Activated T-helper 1 cell treated with anti-CD3 and anti-CD28 coated beads, Interleukin-2, amount 50 U/mL, for 16 hours (primary cell): ENCODE measurements at regions not wholly inside any gene's neighbourhood (a gene's known extent, or its start where the extent isn't known, plus 50 kb on each side); places are given as distances from the start of the nearest gene placed in this dataset.

Experiments used
- DNase-seq, 2 donors: peaks; one replicate each; pipeline ENCODE4 v3.0.0-alpha.2; 2020; ENCODE audit warnings: low read depth in 1 of 2, low spot score in 1 of 2

- no peak for DNase-seq
These were observed 399.2 kb downstream of the NLGN4X start for GRCh38 chrX:5829469-5829868.

- DNase-seq = no peak
These were observed 399.6 kb downstream of the NLGN4X start for GRCh38 chrX:5829060-5829459.

GRCh38 chrX:5823903-5824302 is 404.8 kb downstream of the NLGN4X start:
- DNase-seq = no peak

- DNase-seq = no peak
These were observed 418.0 kb downstream of the NLGN4X start for GRCh38 chrX:5810636-5811035.

- no peak for DNase-seq
These were observed 421.5 kb downstream of the NLGN4X start for GRCh38 chrX:5807181-5807580.

GRCh38 chrX:5802391-5802790 is 426.3 kb downstream of the NLGN4X start:
- no peak for DNase-seq

- no peak for DNase-seq
These were observed 436.9 kb downstream of the NLGN4X start for GRCh38 chrX:5791721-5792120.

GRCh38 chrX:5788910-5789309 is 439.8 kb downstream of the NLGN4X start:
- no peak for DNase-seq

- no peak for DNase-seq
These were observed 447.8 kb downstream of the NLGN4X start for GRCh38 chrX:5780821-5781220.

- DNase-seq = no peak
These were observed 452.7 kb downstream of the NLGN4X start for GRCh38 chrX:5775846-5776430.

- DNase-seq = no peak
These were observed 454.2 kb downstream of the NLGN4X start for GRCh38 chrX:5774446-5774845.

- no peak for DNase-seq
These were observed 457.2 kb downstream of the NLGN4X start for GRCh38 chrX:5771441-5771840.

- DNase-seq = no peak
These were observed 472.1 kb downstream of the NLGN4X start for GRCh38 chrX:5756616-5757015.

GRCh38 chrX:5753291-5753690 is 475.4 kb downstream of the NLGN4X start:
- no peak for DNase-seq

GRCh38 chrX:5752831-5753230 is 475.8 kb downstream of the NLGN4X start:
- no peak for DNase-seq

GRCh38 chrX:5748586-5749150 is 480.0 kb downstream of the NLGN4X start:
- no peak for DNase-seq

- DNase-seq = no peak
These were observed 482.4 kb downstream of the NLGN4X start for GRCh38 chrX:5746231-5746630.

- no peak for DNase-seq
These were observed 495.2 kb downstream of the NLGN4X start for GRCh38 chrX:5733501-5733900.

GRCh38 chrX:5730556-5730955 is 498.1 kb downstream of the NLGN4X start:
- DNase-seq = no peak

GRCh38 chrX:5726224-5726623 is 502.4 kb downstream of the NLGN4X start:
- no peak for DNase-seq

GRCh38 chrX:5724123-5724522 is 504.5 kb downstream of the NLGN4X start:
- no peak for DNase-seq

- DNase-seq = no peak
These were observed 510.0 kb downstream of the NLGN4X start for GRCh38 chrX:5718651-5719050.

- DNase-seq = no peak
These were observed 512.0 kb downstream of the NLGN4X start for GRCh38 chrX:5716666-5717065.
